Nephron progenitor cell (in vitro differentiated cells): ENCODE measurements at regions not wholly inside any gene's neighbourhood (a gene's known extent, or its start where the extent isn't known, plus 50 kb on each side); places are given as distances from the start of the nearest gene placed in this dataset.
A peak's percentile ranks its signal among the peaks of the same experiment; 100 is the strongest.

Source experiments
- DNase-seq: peaks from one replicate; pipeline ENCODE4 v3.0.0; 2021
- H3K27ac Mint-ChIP-seq: 2 replicates; pipeline ENCODE4 v1.8.0; 2021; ENCODE audit warnings: mild to moderate bottlenecking, moderate library complexity, mixed read lengths
- H3K27me3 Mint-ChIP-seq: 2 replicates; pipeline ENCODE4 v1.8.0; 2021; ENCODE audit warnings: mild to moderate bottlenecking, low read depth, mixed read lengths; ENCODE audit not compliant: poor library complexity
- H3K36me3 Mint-ChIP-seq: 2 replicates; pipeline ENCODE4 v1.8.0; 2021; ENCODE audit warnings: low read depth, mixed read lengths
- H3K4me1 Mint-ChIP-seq: 2 replicates; pipeline ENCODE4 v1.8.0; 2021; ENCODE audit warnings: mixed read lengths
- H3K4me3 Mint-ChIP-seq: 2 replicates; pipeline ENCODE4 v1.8.0; 2021; ENCODE audit warnings: mild to moderate bottlenecking, moderate library complexity, mixed read lengths
- H3K9me3 Mint-ChIP-seq: 2 replicates; pipeline ENCODE4 v1.8.0; 2021; ENCODE audit warnings: mild to moderate bottlenecking, moderate library complexity, mixed read lengths
- TF ChIP-seq, protein P1 (sequence below): fragments of 200-600 bp; sonication (generic); IDR thresholded peaks from 2 replicates; pipeline ENCODE4 v1.5.0; 2021; ENCODE audit warnings: antibody characterized with exemption

DNA sequence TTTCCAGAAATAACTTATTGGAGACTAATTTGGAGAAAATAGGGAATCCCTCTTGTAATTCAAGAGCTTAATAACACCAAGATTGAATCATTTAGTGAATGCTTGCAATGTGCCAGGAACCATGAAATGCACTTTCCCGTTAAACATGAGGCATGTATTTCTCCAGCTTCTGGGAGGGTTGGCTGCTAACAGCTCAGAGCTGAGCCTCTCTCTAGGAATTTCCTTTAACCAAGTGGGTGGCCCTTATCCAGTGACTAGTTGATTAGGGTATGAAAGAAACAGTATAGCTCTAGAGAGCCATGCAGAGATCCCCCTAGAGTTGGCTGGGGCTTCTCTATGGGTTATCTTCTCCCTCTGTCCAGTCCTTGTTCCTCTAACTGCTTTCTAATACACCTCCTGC lies 356.4 kb upstream of the GOT2 start:
- Mint-ChIP-seq H3K27ac (peak overlapping the region; percentile 20), H3K4me3 (no peak overlapping the region), H3K4me1 (peaks cover 6% of the 10 kb centered on the region), H3K27me3 (peaks cover 7% of the 10 kb centered on the region), H3K36me3 (no peaks in the 10 kb centered on the region), H3K9me3 (peaks cover 3% of the 10 kb centered on the region)
- DNase-seq: no peak
- TF ChIP-seq, protein P1, sequence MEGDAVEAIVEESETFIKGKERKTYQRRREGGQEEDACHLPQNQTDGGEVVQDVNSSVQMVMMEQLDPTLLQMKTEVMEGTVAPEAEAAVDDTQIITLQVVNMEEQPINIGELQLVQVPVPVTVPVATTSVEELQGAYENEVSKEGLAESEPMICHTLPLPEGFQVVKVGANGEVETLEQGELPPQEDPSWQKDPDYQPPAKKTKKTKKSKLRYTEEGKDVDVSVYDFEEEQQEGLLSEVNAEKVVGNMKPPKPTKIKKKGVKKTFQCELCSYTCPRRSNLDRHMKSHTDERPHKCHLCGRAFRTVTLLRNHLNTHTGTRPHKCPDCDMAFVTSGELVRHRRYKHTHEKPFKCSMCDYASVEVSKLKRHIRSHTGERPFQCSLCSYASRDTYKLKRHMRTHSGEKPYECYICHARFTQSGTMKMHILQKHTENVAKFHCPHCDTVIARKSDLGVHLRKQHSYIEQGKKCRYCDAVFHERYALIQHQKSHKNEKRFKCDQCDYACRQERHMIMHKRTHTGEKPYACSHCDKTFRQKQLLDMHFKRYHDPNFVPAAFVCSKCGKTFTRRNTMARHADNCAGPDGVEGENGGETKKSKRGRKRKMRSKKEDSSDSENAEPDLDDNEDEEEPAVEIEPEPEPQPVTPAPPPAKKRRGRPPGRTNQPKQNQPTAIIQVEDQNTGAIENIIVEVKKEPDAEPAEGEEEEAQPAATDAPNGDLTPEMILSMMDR: no peak

DNA sequence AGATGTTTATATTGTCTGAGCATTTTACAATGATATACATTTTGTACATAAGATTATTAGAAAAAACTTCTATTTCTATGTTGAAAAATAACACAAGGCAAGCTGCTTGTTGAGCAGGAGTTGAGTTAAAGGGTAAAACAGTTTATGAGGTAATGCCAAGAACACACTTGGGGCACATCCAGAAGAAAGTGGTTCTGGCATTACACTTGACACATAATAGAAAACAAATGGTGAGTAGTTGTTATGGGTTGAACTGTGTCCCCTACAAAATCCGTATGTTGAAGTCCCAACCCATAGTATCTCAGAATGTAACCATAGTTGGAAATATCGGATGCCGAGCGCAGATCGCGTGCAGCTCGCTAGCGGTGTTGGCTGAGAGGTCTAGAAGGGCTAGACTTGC lies 354.3 kb upstream of the GOT2 start:
- DNase-seq: no peak
- H3K4me3 Mint-ChIP-seq: no peak overlapping the region
- no peaks in the 10 kb centered on the region for H3K36me3 Mint-ChIP-seq
- peaks cover 4% of the 10 kb centered on the region for H3K27me3 Mint-ChIP-seq
- H3K9me3 Mint-ChIP-seq: no peaks in the 10 kb centered on the region
- peaks cover 6% of the 10 kb centered on the region for H3K4me1 Mint-ChIP-seq
- peak overlapping the region; percentile 60 for H3K27ac Mint-ChIP-seq
- TF ChIP-seq, protein P1: no peak

DNA sequence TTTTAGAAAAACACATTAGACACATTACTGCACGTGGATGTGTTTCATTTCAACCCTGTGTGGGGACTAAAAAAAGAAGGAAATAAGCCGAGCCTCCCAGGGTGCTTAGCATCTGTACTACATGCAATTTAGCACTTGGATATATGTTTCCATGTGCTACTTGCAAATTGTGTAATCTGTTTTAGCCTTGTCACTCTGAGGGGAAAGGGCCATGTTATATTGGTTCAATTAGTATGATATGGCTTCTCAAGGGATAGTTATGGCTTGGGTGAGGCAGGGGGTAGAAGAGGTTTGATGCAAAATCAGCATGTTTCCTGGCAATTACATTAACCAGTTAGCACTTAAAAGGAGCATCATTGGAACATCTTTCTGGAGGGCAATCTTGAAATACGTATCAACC lies 353.5 kb upstream of the GOT2 start:
- Mint-ChIP-seq H3K27me3 (peaks cover 4% of the 10 kb centered on the region), H3K4me1 (peaks cover 6% of the 10 kb centered on the region), H3K27ac (no peak overlapping the region), H3K36me3 (no peaks in the 10 kb centered on the region), H3K9me3 (no peaks in the 10 kb centered on the region), H3K4me3 (no peak overlapping the region)
- TF ChIP-seq, protein P1: no peak
- no peak for DNase-seq

DNA sequence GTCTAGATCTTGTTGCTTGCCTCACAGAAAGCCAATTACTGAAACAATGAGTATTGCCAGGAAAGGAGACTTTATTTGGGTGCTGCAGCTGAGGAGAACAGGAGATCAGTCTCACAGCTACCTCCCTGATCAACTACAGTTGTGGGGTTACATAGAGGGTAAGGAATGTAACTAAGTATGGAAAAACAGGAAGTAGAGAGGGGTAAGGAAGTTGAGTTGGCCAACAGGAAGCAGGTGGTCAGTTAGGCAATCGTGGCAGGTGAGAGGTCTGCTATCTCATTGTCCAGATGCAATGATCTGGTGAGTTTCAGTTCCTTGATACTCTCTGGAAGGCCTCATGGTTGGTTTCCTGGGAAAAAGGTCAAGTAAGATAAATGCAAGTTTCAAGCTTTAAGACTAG lies 333.1 kb upstream of the GOT2 start:
- H3K36me3 Mint-ChIP-seq: peaks cover 5% of the 10 kb centered on the region
- no peak overlapping the region for H3K27ac Mint-ChIP-seq
- peaks cover 4% of the 10 kb centered on the region for H3K27me3 Mint-ChIP-seq
- no peak for DNase-seq
- peaks cover 29% of the 10 kb centered on the region for H3K9me3 Mint-ChIP-seq
- H3K4me3 Mint-ChIP-seq: no peak overlapping the region
- TF ChIP-seq, protein P1: no peak
- H3K4me1 Mint-ChIP-seq: no peaks in the 10 kb centered on the region

DNA sequence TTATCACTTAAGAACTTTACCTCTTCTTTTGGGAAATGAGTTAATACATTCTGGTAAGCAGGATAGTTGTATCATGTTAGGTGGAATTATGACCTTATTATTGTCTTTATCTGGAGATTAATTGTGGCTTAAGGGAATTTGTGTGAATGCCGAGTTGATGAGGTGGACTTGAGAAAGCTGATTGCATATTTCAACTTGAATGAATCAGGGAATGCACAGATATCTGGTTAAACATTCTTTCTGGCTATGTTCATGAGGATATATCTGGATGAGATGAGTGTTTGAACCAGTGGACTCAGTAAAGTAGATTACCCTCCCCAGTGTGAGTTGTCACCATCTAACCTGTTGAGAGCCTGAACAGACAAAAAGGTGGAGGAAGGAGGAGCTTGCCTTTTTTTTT lies 326.1 kb upstream of the GOT2 start:
- no peaks in the 10 kb centered on the region for H3K36me3 Mint-ChIP-seq
- H3K4me3 Mint-ChIP-seq: no peak overlapping the region
- no peak for DNase-seq
- no peak overlapping the region for H3K27ac Mint-ChIP-seq
- TF ChIP-seq, protein P1: no peak
- H3K27me3 Mint-ChIP-seq: peaks cover 4% of the 10 kb centered on the region
- H3K9me3 Mint-ChIP-seq: no peaks in the 10 kb centered on the region
- no peaks in the 10 kb centered on the region for H3K4me1 Mint-ChIP-seq

DNA sequence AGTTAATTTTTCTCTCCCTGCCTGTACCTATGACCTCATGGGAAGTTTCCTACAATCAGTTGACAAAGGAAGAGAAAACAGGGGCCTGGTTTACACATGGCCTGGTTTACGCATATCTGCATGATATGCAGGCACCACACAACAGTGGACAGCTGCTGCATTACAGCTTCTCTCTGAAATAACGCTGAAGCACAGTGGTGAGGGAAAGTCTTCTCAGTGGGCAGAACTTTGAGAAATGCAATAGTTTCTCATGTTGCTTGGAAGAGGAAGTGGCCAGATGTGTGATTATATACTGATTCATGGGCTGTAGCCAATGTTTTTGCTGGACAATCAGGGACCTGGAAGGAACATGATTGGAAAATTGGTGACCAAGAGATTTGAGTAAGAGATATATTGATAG lies 324.1 kb upstream of the GOT2 start:
- Mint-ChIP-seq H3K4me1 (no peaks in the 10 kb centered on the region), H3K9me3 (no peaks in the 10 kb centered on the region), H3K4me3 (no peak overlapping the region), H3K27ac (no peak overlapping the region), H3K36me3 (no peaks in the 10 kb centered on the region), H3K27me3 (no peaks in the 10 kb centered on the region)
- TF ChIP-seq, protein P1: no peak
- DNase-seq: no peak
